Right atrium auricular region (tissue), 2 donors: ENCODE measurements at regions not wholly inside any gene's neighbourhood (a gene's known extent, or its start where the extent isn't known, plus 50 kb on each side); places are given as distances from the start of the nearest gene placed in this dataset.

ENCODE experiments used
- DNase-seq: peaks from one replicate; pipeline ENCODE4 v3.0.0-alpha.2; 2019; ENCODE audit warnings: low spot score
- H3K27ac ChIP-seq, 2 donors: fragments of 200-600 bp; sonication (generic); 1 replicate in 1 of 2; 2 replicates in 1 of 2; pipeline ENCODE4 v1.5.1; 2016 to 2019
- H3K27me3 ChIP-seq, 2 donors: fragments of 200-600 bp; sonication (generic); one replicate each; pipeline versions ENCODE4 v1.5.1 to v1.6.0; 2017 to 2019
- H3K36me3 ChIP-seq: fragments of 200-600 bp; sonication (generic); one replicate; pipeline ENCODE4 v1.5.1; 2016
- H3K4me1 ChIP-seq, 2 donors: fragments of 200-600 bp; sonication (generic); one replicate each; pipeline versions ENCODE4 v1.5.1 to v1.6.0; 2017 to 2019
- H3K4me3 ChIP-seq, 2 donors: fragments of 200-600 bp; sonication (generic); 1 replicate in 1 of 2; 2 replicates in 1 of 2; pipeline ENCODE4 v1.5.1; 2017 to 2019; ENCODE audit warnings: mild to moderate bottlenecking in 1 of 2, moderate library complexity in 1 of 2
- H3K9me3 ChIP-seq, 2 donors: fragments of 200-600 bp; sonication (generic); one replicate each; pipeline ENCODE4 v1.5.1; 2019
- CTCF ChIP-seq, 2 donors: fragments of 200-600 bp; sonication (generic); IDR thresholded peaks; one replicate each; pipeline ENCODE4 v1.5.1; 2019; ENCODE audit warnings: antibody characterized with exemption in 2 of 2

GRCh38 chr3:141425523-141426233 is 57.4 kb downstream of the ZBTB38 start:
- peaks cover 4 to 80% of the 10 kb centered on the region in 2 donors for H3K4me1 ChIP-seq
- no peak for DNase-seq
- peak overlapping the region; percentile 77 to 79 for H3K27ac ChIP-seq
- TF ChIP-seq CTCF (IDR thresholded peaks at IDR 0.05), result no peak
- no peak overlapping the region for H3K4me3 ChIP-seq
- no peaks in the 10 kb centered on the region for H3K9me3 ChIP-seq
- peaks cover 21% of the 10 kb centered on the region for H3K36me3 ChIP-seq
- H3K27me3 ChIP-seq, result no peaks in the 10 kb centered on the region

- H3K4me3 ChIP-seq, result no peak overlapping the region
- TF ChIP-seq CTCF (IDR thresholded peaks at IDR 0.05), result no peak
- H3K4me1 ChIP-seq, result peaks cover 4 to 84% of the 10 kb centered on the region in 2 donors
- peak; percentile 87 for DNase-seq
- peaks cover 21% of the 10 kb centered on the region for H3K36me3 ChIP-seq
- H3K27ac ChIP-seq, result peak overlapping the region; percentile 77 to 79
- H3K9me3 ChIP-seq, result no peaks in the 10 kb centered on the region
- H3K27me3 ChIP-seq, result no peaks in the 10 kb centered on the region
Observed at GRCh38 chr3:141426404-141427034, 58.2 kb downstream of the ZBTB38 start.

- Histone ChIP-seq H3K9me3 (no peaks in the 10 kb centered on the region), H3K4me1 (peaks cover 4 to 85% of the 10 kb centered on the region in 2 donors), H3K27ac (peak overlapping the region; percentile 77 to 79), H3K4me3 (no peak overlapping the region), H3K36me3 (peaks cover 21% of the 10 kb centered on the region), H3K27me3 (no peaks in the 10 kb centered on the region)
- no peak for DNase-seq
- TF ChIP-seq CTCF (IDR thresholded peaks at IDR 0.05), result no peak
Observed at GRCh38 chr3:141427764-141428163, 59.1 kb upstream of the RASA2 start.

GRCh38 chr3:141429371-141430035 is 57.3 kb upstream of the RASA2 start:
- Histone ChIP-seq H3K27ac (peak overlapping the region; percentile 77 to 79), H3K9me3 (no peaks in the 10 kb centered on the region), H3K4me3 (no peak overlapping the region), H3K36me3 (peaks cover 13% of the 10 kb centered on the region), H3K4me1 (peaks cover 4 to 93% of the 10 kb centered on the region in 2 donors), H3K27me3 (no peaks in the 10 kb centered on the region)
- TF ChIP-seq CTCF (IDR thresholded peaks at IDR 0.05), result no peak
- DNase-seq, result no peak

GRCh38 chr3:141430316-141430715 is 56.5 kb upstream of the RASA2 start:
- Histone ChIP-seq H3K4me1 (peaks cover 4 to 87% of the 10 kb centered on the region in 2 donors), H3K36me3 (peaks cover 11% of the 10 kb centered on the region), H3K27me3 (no peaks in the 10 kb centered on the region), H3K9me3 (no peaks in the 10 kb centered on the region), H3K4me3 (no peak overlapping the region), H3K27ac (peak overlapping the region; percentile 77 to 79)
- no peak for TF ChIP-seq CTCF (IDR thresholded peaks at IDR 0.05)
- DNase-seq, result no peak
